ENCODE measurements at regions not wholly inside any gene's neighbourhood (a gene's known extent, or its start where the extent isn't known, plus 50 kb on each side); places are given as distances from the start of the nearest gene placed in this dataset.

DNA sequence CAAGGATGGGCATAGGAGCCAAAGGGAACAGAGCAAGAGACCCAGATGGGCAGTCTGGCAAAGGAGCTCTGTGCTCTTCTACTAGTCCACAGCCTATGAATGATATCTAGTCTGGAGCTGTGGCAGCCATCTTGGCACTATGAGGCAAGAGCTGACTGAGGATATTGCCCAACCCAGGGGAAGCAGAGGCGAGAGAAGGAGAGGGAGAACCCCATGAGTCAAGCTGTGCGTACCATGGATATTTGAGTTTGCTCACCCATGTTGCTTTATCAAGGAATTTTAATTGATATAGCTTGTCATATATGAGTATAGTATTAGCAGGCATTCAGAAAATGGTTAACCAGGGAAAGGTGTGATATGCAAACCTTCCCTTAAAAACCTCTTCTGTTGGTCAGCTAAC, 420.9 kb downstream of the PRDM2 start:
- TF ChIP-seq, protein P1, sequence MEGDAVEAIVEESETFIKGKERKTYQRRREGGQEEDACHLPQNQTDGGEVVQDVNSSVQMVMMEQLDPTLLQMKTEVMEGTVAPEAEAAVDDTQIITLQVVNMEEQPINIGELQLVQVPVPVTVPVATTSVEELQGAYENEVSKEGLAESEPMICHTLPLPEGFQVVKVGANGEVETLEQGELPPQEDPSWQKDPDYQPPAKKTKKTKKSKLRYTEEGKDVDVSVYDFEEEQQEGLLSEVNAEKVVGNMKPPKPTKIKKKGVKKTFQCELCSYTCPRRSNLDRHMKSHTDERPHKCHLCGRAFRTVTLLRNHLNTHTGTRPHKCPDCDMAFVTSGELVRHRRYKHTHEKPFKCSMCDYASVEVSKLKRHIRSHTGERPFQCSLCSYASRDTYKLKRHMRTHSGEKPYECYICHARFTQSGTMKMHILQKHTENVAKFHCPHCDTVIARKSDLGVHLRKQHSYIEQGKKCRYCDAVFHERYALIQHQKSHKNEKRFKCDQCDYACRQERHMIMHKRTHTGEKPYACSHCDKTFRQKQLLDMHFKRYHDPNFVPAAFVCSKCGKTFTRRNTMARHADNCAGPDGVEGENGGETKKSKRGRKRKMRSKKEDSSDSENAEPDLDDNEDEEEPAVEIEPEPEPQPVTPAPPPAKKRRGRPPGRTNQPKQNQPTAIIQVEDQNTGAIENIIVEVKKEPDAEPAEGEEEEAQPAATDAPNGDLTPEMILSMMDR (IDR thresholded peaks at IDR 0.05; ENCODE audit: insufficient read depth, low read length) = no peak
- TF ChIP-seq POLR2AphosphoS5 (IDR thresholded peaks at IDR 0.05; ENCODE audit: low read depth) (no peak), GABPA (IDR thresholded peaks at IDR 0.05; ENCODE audit: low read depth) (no peak), SPI1 (IDR thresholded peaks at IDR 0.05; ENCODE audit: borderline replicate concordance, low read depth) (no peak)
- TF ChIP-seq, protein P2, sequence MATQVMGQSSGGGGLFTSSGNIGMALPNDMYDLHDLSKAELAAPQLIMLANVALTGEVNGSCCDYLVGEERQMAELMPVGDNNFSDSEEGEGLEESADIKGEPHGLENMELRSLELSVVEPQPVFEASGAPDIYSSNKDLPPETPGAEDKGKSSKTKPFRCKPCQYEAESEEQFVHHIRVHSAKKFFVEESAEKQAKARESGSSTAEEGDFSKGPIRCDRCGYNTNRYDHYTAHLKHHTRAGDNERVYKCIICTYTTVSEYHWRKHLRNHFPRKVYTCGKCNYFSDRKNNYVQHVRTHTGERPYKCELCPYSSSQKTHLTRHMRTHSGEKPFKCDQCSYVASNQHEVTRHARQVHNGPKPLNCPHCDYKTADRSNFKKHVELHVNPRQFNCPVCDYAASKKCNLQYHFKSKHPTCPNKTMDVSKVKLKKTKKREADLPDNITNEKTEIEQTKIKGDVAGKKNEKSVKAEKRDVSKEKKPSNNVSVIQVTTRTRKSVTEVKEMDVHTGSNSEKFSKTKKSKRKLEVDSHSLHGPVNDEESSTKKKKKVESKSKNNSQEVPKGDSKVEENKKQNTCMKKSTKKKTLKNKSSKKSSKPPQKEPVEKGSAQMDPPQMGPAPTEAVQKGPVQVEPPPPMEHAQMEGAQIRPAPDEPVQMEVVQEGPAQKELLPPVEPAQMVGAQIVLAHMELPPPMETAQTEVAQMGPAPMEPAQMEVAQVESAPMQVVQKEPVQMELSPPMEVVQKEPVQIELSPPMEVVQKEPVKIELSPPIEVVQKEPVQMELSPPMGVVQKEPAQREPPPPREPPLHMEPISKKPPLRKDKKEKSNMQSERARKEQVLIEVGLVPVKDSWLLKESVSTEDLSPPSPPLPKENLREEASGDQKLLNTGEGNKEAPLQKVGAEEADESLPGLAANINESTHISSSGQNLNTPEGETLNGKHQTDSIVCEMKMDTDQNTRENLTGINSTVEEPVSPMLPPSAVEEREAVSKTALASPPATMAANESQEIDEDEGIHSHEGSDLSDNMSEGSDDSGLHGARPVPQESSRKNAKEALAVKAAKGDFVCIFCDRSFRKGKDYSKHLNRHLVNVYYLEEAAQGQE (IDR thresholded peaks at IDR 0.05; ENCODE audit: insufficient replicate concordance, low read depth) = no peak
